Astrocyte of the cerebellum (primary cell): ENCODE measurements at regions not wholly inside any gene's neighbourhood (a gene's known extent, or its start where the extent isn't known, plus 50 kb on each side); places are given as distances from the start of the nearest gene placed in this dataset.

Experiments used
- DNase-seq: peaks from one replicate; pipeline ENCODE4 v3.0.0-alpha.2; 2011; ENCODE audit warnings: low read depth
- H3K4me3 ChIP-seq: 2 replicates; pipeline ENCODE4 v1.5.1; 2011; ENCODE audit warnings: mild to moderate bottlenecking, low read depth, low read length, moderate library complexity
- CTCF ChIP-seq: IDR thresholded peaks from 2 replicates; pipeline ENCODE4 v1.5.1; 2012; ENCODE audit warnings: low read length, low read depth, moderate library complexity, mild to moderate bottlenecking; ENCODE audit errors: missing control alignments
- in situ Hi-C: cut with HindIII; loops from 2 replicates; pipeline ENCODE4 v1.10.0; 2017; ENCODE audit warnings: low sequenced_read_pairs

GRCh38 chr7:97390915-97391593 lies 273.6 kb downstream of the SDHAF3 start:
- DNase-seq, result no peak
- no peak for TF ChIP-seq CTCF
- H3K4me3 ChIP-seq, result no peak overlapping the region
- in situ Hi-C loops, result no loop called here

- in situ Hi-C loops, result no loop called here
- no peak for TF ChIP-seq CTCF
- no peak for DNase-seq
Measured at GRCh38 chr7:97401398-97401797, 283.9 kb downstream of the SDHAF3 start.

GRCh38 chr7:97405835-97406234 lies 288.3 kb downstream of the SDHAF3 start:
- TF ChIP-seq CTCF, result no peak
- in situ Hi-C loops, result no loop called here
- DNase-seq, result no peak
- H3K4me3 ChIP-seq, result no peak overlapping the region

More at GRCh38 chr7:97401398-97401797, 283.9 kb downstream of the SDHAF3 start:
- H3K4me3 ChIP-seq, result no peak overlapping the region

GRCh38 chr7:97407106-97407505 lies 289.6 kb downstream of the SDHAF3 start:
- no peak for DNase-seq
- no peak for TF ChIP-seq CTCF
- in situ Hi-C loops, result no loop called here
- no peak overlapping the region for H3K4me3 ChIP-seq

GRCh38 chr7:97409346-97409745 lies 291.8 kb downstream of the SDHAF3 start:
- in situ Hi-C loops, result no loop called here
- H3K4me3 ChIP-seq, result no peak overlapping the region
- TF ChIP-seq CTCF, result no peak
- DNase-seq, result no peak

- TF ChIP-seq CTCF, result no peak
- in situ Hi-C loops, result no loop called here
- DNase-seq, result no peak
Measured at GRCh38 chr7:97418312-97418711, 300.8 kb downstream of the SDHAF3 start.

GRCh38 chr7:97419898-97420297 lies 302.4 kb downstream of the SDHAF3 start:
- in situ Hi-C loops, result no loop called here
- TF ChIP-seq CTCF, result no peak
- DNase-seq, result no peak

More at GRCh38 chr7:97418312-97418711, 300.8 kb downstream of the SDHAF3 start:
- H3K4me3 ChIP-seq, result no peak overlapping the region

More at GRCh38 chr7:97419898-97420297, 302.4 kb downstream of the SDHAF3 start:
- H3K4me3 ChIP-seq, result no peak overlapping the region
